WERI-Rb-1 (cell line): ENCODE measurements at regions not wholly inside any gene's neighbourhood (a gene's known extent, or its start where the extent isn't known, plus 50 kb on each side); places are given as distances from the start of the nearest gene placed in this dataset.

ENCODE experiments used
- DNase-seq: peaks from one replicate; pipeline ENCODE4 v3.0.0-alpha.2; 2020
- H3K27ac ChIP-seq: fragments of 250-450 bp; sonication (Bioruptor Pico); 2 replicates; pipeline ENCODE4 v1.5.1; 2020; ENCODE audit warnings: mild to moderate bottlenecking, moderate library complexity
- H3K27me3 ChIP-seq: fragments of 250-450 bp; sonication (Bioruptor Pico); 2 replicates; pipeline ENCODE4 v1.5.1; 2021; ENCODE audit warnings: mild to moderate bottlenecking, low read depth, moderate library complexity; ENCODE audit not compliant: insufficient read depth, severe bottlenecking
- H3K36me3 ChIP-seq: fragments of 250-450 bp; sonication (Bioruptor Pico); 2 replicates; pipeline ENCODE4 v1.5.1; 2020; ENCODE audit warnings: mild to moderate bottlenecking, moderate library complexity
- H3K4me3 ChIP-seq: 2 replicates; pipeline ENCODE4 v1.5.1; 2011; ENCODE audit warnings: low read depth, mild to moderate bottlenecking, control low read depth, low read length
- H3K9me3 ChIP-seq: fragments of 250-450 bp; sonication (Bioruptor Pico); 2 replicates; pipeline ENCODE4 v1.5.1; 2021; ENCODE audit warnings: mild to moderate bottlenecking, moderate library complexity; ENCODE audit not compliant: severe bottlenecking
- TF ChIP-seq, protein P1 (sequence below): IDR thresholded peaks from 2 replicates; pipeline ENCODE4 v1.5.1; 2011; ENCODE audit warnings: low read depth, mild to moderate bottlenecking, control low read depth, inconsistent platforms, low read length

DNA sequence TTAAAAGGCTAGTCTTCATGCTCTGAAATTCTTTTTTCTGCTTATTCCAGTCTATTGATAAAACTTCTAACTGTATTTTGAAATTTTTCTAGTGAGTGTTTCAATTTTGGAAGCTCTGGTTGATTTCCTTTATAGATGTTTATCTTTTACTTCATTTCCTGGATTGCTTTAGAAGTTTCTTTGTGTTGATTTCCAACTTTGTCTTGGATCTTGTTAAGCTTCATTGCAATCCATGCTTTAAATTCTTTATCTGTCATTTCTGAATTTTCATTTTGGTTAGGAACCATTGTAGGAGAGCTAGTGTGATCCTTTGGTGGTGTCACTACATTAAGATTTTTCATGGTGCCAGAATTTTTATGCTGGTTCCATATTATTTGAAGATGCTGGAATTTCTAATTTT lies 105.2 kb upstream of the DCBLD2 start:
- Histone ChIP-seq H3K4me3 (no peak overlapping the region), H3K27me3 (no peaks in the 10 kb centered on the region), H3K9me3 (no peaks in the 10 kb centered on the region), H3K27ac (no peak overlapping the region), H3K36me3 (no peaks in the 10 kb centered on the region)
- TF ChIP-seq, protein P1, sequence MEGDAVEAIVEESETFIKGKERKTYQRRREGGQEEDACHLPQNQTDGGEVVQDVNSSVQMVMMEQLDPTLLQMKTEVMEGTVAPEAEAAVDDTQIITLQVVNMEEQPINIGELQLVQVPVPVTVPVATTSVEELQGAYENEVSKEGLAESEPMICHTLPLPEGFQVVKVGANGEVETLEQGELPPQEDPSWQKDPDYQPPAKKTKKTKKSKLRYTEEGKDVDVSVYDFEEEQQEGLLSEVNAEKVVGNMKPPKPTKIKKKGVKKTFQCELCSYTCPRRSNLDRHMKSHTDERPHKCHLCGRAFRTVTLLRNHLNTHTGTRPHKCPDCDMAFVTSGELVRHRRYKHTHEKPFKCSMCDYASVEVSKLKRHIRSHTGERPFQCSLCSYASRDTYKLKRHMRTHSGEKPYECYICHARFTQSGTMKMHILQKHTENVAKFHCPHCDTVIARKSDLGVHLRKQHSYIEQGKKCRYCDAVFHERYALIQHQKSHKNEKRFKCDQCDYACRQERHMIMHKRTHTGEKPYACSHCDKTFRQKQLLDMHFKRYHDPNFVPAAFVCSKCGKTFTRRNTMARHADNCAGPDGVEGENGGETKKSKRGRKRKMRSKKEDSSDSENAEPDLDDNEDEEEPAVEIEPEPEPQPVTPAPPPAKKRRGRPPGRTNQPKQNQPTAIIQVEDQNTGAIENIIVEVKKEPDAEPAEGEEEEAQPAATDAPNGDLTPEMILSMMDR, result no peak
- no peak for DNase-seq

GRCh38 chr3:98999675-99000074 lies 98.2 kb upstream of the DCBLD2 start:
- Histone ChIP-seq H3K27me3 (no peaks in the 10 kb centered on the region), H3K9me3 (no peaks in the 10 kb centered on the region), H3K4me3 (no peak overlapping the region), H3K27ac (no peak overlapping the region), H3K36me3 (no peaks in the 10 kb centered on the region)
- TF ChIP-seq, protein P1, result no peak
- no peak for DNase-seq

- TF ChIP-seq, protein P1, result peak; percentile 35
- Histone ChIP-seq H3K27ac (no peak overlapping the region), H3K27me3 (no peaks in the 10 kb centered on the region), H3K36me3 (no peaks in the 10 kb centered on the region), H3K4me3 (no peak overlapping the region), H3K9me3 (no peaks in the 10 kb centered on the region)
- no peak for DNase-seq
Observed at GRCh38 chr3:98994128-98994762, 92.8 kb upstream of the DCBLD2 start.

DNA sequence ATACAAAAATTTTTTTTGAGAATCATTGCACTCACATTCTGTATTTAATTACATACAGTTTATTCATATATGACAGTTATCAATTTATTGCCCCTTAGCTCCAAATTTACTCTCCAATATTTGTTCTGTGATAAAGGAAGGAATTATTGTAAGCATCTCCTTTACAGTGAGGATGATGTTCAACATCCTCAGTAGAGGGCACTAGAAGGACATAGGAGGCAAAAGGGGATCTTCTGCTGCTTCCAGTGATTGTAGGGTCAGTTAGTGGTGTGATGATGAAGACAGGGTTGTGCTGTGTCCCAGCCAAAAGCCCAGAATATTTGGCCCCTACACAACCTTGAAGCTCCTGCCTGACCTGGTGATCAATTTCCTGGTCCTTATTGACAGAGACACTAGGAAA lies 89.9 kb upstream of the DCBLD2 start:
- H3K4me3 ChIP-seq, result no peak overlapping the region
- no peaks in the 10 kb centered on the region for H3K9me3 ChIP-seq
- no peak for DNase-seq
- no peak overlapping the region for H3K27ac ChIP-seq
- no peaks in the 10 kb centered on the region for H3K27me3 ChIP-seq
- H3K36me3 ChIP-seq, result no peaks in the 10 kb centered on the region
- TF ChIP-seq, protein P1, result no peak

GRCh38 chr3:98990657-98991056 lies 89.2 kb upstream of the DCBLD2 start:
- Histone ChIP-seq H3K9me3 (no peaks in the 10 kb centered on the region), H3K27me3 (no peaks in the 10 kb centered on the region), H3K27ac (no peak overlapping the region), H3K4me3 (no peak overlapping the region), H3K36me3 (no peaks in the 10 kb centered on the region)
- TF ChIP-seq, protein P1, result no peak
- no peak for DNase-seq

GRCh38 chr3:98986073-98986472 lies 84.6 kb upstream of the DCBLD2 start:
- DNase-seq, result no peak
- Histone ChIP-seq H3K27me3 (no peaks in the 10 kb centered on the region), H3K9me3 (no peaks in the 10 kb centered on the region), H3K27ac (no peak overlapping the region), H3K36me3 (no peaks in the 10 kb centered on the region), H3K4me3 (no peak overlapping the region)
- TF ChIP-seq, protein P1, result no peak
